ENCODE measurements at regions not wholly inside any gene's neighbourhood (a gene's known extent, or its start where the extent isn't known, plus 50 kb on each side); places are given as distances from the start of the nearest gene placed in this dataset.

DNA sequence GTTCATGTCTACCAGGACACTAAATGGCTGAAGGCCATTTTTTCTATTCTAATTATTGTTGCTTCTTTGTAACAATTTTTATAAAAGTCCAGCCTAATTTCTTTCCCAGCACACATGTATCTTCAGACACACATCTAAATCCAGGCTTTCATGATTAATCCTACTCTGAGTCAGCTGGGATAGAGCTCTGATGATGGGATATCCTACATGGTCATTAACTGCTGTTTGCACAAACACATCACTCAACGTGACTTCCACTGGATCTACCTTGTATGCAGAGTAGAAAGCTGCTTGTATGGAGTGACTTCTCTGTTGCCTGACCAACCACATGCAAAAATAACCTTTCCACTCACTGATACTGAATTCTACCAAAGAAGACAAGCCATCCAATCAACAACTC is 260.9 kb downstream of the AHR start:
- H3K9me3 ChIP-seq (ENCODE audit: control insufficient read depth, low read length) = no peaks in the 10 kb centered on the region
- no peak overlapping the region for H3K27ac ChIP-seq
- no peak overlapping the region for H3K4me2 ChIP-seq (ENCODE audit: low read length)
- no peaks in the 10 kb centered on the region for H3K4me1 ChIP-seq
- no peak overlapping the region for H2AFZ ChIP-seq
- H3K36me3 ChIP-seq (ENCODE audit: control insufficient read depth, insufficient read depth, low read length) = no peaks in the 10 kb centered on the region
- no peaks in the 10 kb centered on the region for H3K27me3 ChIP-seq (ENCODE audit: control insufficient read depth, insufficient read depth, low read length)
- no peaks in the 10 kb centered on the region for H3K79me2 ChIP-seq
- no peak overlapping the region for H3K4me3 ChIP-seq (ENCODE audit: low read depth, low read length)
- TF ChIP-seq, protein P1, sequence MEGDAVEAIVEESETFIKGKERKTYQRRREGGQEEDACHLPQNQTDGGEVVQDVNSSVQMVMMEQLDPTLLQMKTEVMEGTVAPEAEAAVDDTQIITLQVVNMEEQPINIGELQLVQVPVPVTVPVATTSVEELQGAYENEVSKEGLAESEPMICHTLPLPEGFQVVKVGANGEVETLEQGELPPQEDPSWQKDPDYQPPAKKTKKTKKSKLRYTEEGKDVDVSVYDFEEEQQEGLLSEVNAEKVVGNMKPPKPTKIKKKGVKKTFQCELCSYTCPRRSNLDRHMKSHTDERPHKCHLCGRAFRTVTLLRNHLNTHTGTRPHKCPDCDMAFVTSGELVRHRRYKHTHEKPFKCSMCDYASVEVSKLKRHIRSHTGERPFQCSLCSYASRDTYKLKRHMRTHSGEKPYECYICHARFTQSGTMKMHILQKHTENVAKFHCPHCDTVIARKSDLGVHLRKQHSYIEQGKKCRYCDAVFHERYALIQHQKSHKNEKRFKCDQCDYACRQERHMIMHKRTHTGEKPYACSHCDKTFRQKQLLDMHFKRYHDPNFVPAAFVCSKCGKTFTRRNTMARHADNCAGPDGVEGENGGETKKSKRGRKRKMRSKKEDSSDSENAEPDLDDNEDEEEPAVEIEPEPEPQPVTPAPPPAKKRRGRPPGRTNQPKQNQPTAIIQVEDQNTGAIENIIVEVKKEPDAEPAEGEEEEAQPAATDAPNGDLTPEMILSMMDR (IDR thresholded peaks at IDR 0.05) = no peak
- no peak overlapping the region for H3K9ac ChIP-seq

DNA sequence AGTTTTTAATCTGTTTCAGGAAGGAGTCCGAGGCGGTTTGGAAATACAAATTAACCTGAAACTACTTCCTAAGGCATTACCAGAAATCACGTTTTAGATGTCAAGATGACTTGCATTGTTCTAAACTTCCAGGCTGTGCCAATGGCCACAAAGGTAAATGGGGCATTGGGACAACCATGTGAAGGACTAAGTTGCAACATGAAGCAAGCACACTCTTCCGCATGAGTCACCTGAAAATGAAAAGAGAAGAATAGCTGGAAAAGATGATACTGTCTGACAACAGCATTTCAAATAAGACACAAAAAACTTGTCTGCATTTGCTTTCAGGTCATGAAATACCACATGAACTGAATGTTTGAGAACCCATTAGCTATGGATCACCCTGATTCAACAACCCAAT is 262.1 kb downstream of the AHR start:
- no peaks in the 10 kb centered on the region for H3K79me2 ChIP-seq
- TF ChIP-seq, protein P1 (IDR thresholded peaks at IDR 0.05) = no peak
- no peaks in the 10 kb centered on the region for H3K27me3 ChIP-seq (ENCODE audit: control insufficient read depth, insufficient read depth, low read length)
- H3K36me3 ChIP-seq (ENCODE audit: control insufficient read depth, insufficient read depth, low read length) = no peaks in the 10 kb centered on the region
- H3K9me3 ChIP-seq (ENCODE audit: control insufficient read depth, low read length) = no peaks in the 10 kb centered on the region
- H3K4me3 ChIP-seq (ENCODE audit: low read depth, low read length) = no peak overlapping the region
- H2AFZ ChIP-seq = no peak overlapping the region
- H3K9ac ChIP-seq = no peak overlapping the region
- H3K27ac ChIP-seq = no peak overlapping the region
- no peaks in the 10 kb centered on the region for H3K4me1 ChIP-seq
- no peak overlapping the region for H3K4me2 ChIP-seq (ENCODE audit: low read length)

DNA sequence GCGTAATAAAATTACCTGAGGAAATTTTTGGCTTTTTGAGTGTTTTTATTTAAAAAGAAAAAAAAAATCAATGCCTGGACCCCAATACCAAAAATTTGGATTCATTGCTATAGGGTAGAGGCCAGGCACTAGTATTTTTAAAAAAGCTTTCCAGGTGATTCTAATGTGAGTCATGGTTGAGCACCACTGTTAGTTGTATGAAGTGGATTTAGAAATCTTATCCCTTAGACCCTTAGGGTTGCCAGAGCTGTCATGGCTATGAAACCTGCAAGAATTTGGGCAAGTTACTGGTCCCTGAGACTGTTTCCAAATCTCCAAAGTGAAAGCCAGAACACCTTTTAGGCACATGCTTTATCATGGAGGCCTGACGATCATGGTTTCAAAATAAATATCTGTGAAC is 262.5 kb downstream of the AHR start:
- Histone ChIP-seq H3K36me3 (ENCODE audit: control insufficient read depth, insufficient read depth, low read length) (no peaks in the 10 kb centered on the region), H3K9me3 (ENCODE audit: control insufficient read depth, low read length) (no peaks in the 10 kb centered on the region)

DNA sequence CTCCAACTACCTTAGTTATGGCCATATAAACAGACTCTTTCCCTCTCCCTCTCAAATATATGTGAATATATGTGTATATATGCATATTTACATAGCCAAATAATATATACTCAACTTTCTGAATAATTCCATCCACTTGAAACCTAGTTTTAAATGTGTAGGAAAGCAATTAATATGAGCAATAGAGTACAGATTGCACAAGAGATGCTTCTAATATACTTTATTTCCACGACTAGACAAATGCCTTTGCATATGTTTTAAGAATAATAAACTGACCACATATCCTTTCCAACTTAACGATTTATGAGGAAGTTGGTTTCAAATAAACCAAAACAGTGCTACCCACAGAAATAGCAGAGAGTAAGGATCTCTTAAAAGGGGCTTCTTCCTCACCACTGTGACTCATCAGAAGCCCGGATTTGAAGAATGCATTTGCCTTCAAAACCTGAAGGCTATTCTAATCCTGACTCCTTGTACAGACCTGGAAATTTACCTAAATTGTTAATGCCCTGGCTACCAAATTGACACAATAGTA is 266.3 kb downstream of the AHR start:
- Histone ChIP-seq H3K9me3 (ENCODE audit: control insufficient read depth, low read length) (no peaks in the 10 kb centered on the region), H3K36me3 (ENCODE audit: control insufficient read depth, insufficient read depth, low read length) (no peaks in the 10 kb centered on the region), H3K4me3 (ENCODE audit: low read depth, low read length) (no peak overlapping the region), H3K4me1 (no peaks in the 10 kb centered on the region), H3K27ac (no peak overlapping the region), H2AFZ (no peak overlapping the region), H3K4me2 (ENCODE audit: low read length) (no peak overlapping the region), H3K9ac (no peak overlapping the region), H3K27me3 (ENCODE audit: control insufficient read depth, insufficient read depth, low read length) (no peaks in the 10 kb centered on the region), H3K79me2 (no peaks in the 10 kb centered on the region)
- TF ChIP-seq, protein P1 (IDR thresholded peaks at IDR 0.05) = no peak

More for the DNA sequence above, 262.5 kb downstream of the AHR start:
- Histone ChIP-seq H3K4me2 (ENCODE audit: low read length) (no peak overlapping the region), H3K4me1 (no peaks in the 10 kb centered on the region), H3K79me2 (no peaks in the 10 kb centered on the region), H2AFZ (no peak overlapping the region), H3K27me3 (ENCODE audit: control insufficient read depth, insufficient read depth, low read length) (no peaks in the 10 kb centered on the region), H3K9ac (no peak overlapping the region), H3K4me3 (ENCODE audit: low read depth, low read length) (no peak overlapping the region), H3K27ac (no peak overlapping the region)
- TF ChIP-seq, protein P1 (IDR thresholded peaks at IDR 0.05) = no peak

DNA sequence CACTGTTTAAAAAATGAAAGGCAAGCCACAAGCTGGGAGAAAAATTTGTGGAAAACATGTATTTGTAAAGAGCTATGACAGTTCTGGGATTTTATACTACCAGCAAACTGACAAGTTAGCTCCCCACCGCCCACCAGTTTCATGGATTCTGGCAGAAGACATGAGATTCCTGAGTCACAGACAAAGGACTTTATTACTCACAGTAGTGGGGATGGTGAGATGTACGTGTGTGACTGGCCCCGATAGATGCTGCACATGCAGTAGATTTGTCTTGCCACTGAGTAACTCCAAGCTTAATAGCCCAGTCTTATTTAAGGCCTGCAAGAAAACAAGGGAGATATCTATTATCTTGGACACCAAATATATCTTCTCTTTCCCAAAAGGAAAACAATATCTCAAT is 281.7 kb downstream of the AHR start:
- no peaks in the 10 kb centered on the region for H3K36me3 ChIP-seq (ENCODE audit: control insufficient read depth, insufficient read depth, low read length)
- H3K4me3 ChIP-seq (ENCODE audit: low read depth, low read length) = no peak overlapping the region
- H3K79me2 ChIP-seq = no peaks in the 10 kb centered on the region
- H3K4me2 ChIP-seq (ENCODE audit: low read length) = no peak overlapping the region
- no peak overlapping the region for H2AFZ ChIP-seq
- no peak overlapping the region for H3K9ac ChIP-seq
- no peaks in the 10 kb centered on the region for H3K9me3 ChIP-seq (ENCODE audit: control insufficient read depth, low read length)
- TF ChIP-seq, protein P1 (IDR thresholded peaks at IDR 0.05) = no peak
- no peaks in the 10 kb centered on the region for H3K4me1 ChIP-seq
- H3K27ac ChIP-seq = no peak overlapping the region
- H3K27me3 ChIP-seq (ENCODE audit: control insufficient read depth, insufficient read depth, low read length) = no peaks in the 10 kb centered on the region
